ENCODE measurements at regions not wholly inside any gene's neighbourhood (a gene's known extent, or its start where the extent isn't known, plus 50 kb on each side); places are given as distances from the start of the nearest gene placed in this dataset.

GRCh38 chr22:48178536-48178935, 1416.1 kb downstream of the TBC1D22A start:
- Histone ChIP-seq H3K79me2 (ENCODE audit: low read length) (no peaks in the 10 kb centered on the region), H3K27me3 (ENCODE audit: low read length) (no peaks in the 10 kb centered on the region; the same call in 1 of the 2 replicates), H3K4me1 (ENCODE audit: low read length) (peaks cover 39% of the 10 kb centered on the region), H3K4me3 (ENCODE audit: low read length) (no peak overlapping the region), H3K36me3 (ENCODE audit: insufficient read depth, low read length) (no peaks in the 10 kb centered on the region), H3K27ac (ENCODE audit: low read length) (no peak overlapping the region), H3K9ac (ENCODE audit: low read length) (no peak overlapping the region), H3K9me2 (replicated peaks; ENCODE audit: insufficient read depth, low read length) (no peaks in the 10 kb centered on the region), H3K4me2 (ENCODE audit: low read depth, low read length, poor library complexity, severe bottlenecking) (no peak overlapping the region), H2AFZ (ENCODE audit: low read length) (no peak overlapping the region), H3K9me3 (ENCODE audit: low read length) (no peaks in the 10 kb centered on the region), H4K20me1 (ENCODE audit: insufficient read depth, low read depth, low read length) (no peaks in the 10 kb centered on the region)
- no peak for DNase-seq

DNA sequence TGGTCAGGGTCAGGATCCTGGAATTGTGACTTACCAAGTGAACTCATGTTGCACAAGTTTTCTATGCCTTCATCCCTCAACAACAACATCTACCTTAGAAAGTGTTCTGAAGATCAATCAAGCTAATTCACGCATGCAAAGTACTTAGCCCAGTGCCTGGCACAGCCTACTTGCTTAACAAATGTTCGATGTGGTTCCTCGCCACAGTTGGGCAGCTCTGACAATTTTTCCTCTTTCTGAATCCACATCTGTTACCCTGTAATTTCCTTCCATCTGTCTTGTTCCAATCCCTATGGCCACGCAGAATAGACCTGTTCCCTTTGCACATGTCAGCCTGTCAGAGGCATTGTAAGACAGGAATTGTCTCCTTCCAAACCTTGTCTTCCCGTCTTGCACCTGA, 1415.2 kb downstream of the TBC1D22A start:
- Histone ChIP-seq H3K79me2 (ENCODE audit: low read length) (no peaks in the 10 kb centered on the region), H3K4me3 (ENCODE audit: low read length) (no peak overlapping the region), H3K36me3 (ENCODE audit: insufficient read depth, low read length) (no peaks in the 10 kb centered on the region), H4K20me1 (ENCODE audit: insufficient read depth, low read depth, low read length) (no peaks in the 10 kb centered on the region), H2AFZ (ENCODE audit: low read length) (no peak overlapping the region), H3K9me3 (ENCODE audit: low read length) (no peaks in the 10 kb centered on the region), H3K9me2 (replicated peaks; ENCODE audit: insufficient read depth, low read length) (no peaks in the 10 kb centered on the region), H3K4me1 (ENCODE audit: low read length) (peaks cover 48% of the 10 kb centered on the region), H3K27ac (ENCODE audit: low read length) (no peak overlapping the region), H3K27me3 (ENCODE audit: low read length) (no peaks in the 10 kb centered on the region; the same call in 1 of the 2 replicates), H3K9ac (ENCODE audit: low read length) (no peak overlapping the region), H3K4me2 (ENCODE audit: low read depth, low read length, poor library complexity, severe bottlenecking) (peak overlapping the region; percentile 36)
- DNase-seq: peak; percentile 58

- Histone ChIP-seq H3K9me2 (replicated peaks; ENCODE audit: insufficient read depth, low read length) (no peaks in the 10 kb centered on the region), H3K9ac (ENCODE audit: low read length) (no peak overlapping the region), H3K27me3 (ENCODE audit: low read length) (no peaks in the 10 kb centered on the region; the same call in 1 of the 2 replicates), H3K36me3 (ENCODE audit: insufficient read depth, low read length) (no peaks in the 10 kb centered on the region), H3K9me3 (ENCODE audit: low read length) (no peaks in the 10 kb centered on the region), H3K27ac (ENCODE audit: low read length) (no peak overlapping the region), H2AFZ (ENCODE audit: low read length) (no peak overlapping the region), H3K4me1 (ENCODE audit: low read length) (peaks cover 65% of the 10 kb centered on the region), H3K79me2 (ENCODE audit: low read length) (no peaks in the 10 kb centered on the region), H3K4me3 (ENCODE audit: low read length) (no peak overlapping the region), H4K20me1 (ENCODE audit: insufficient read depth, low read depth, low read length) (no peaks in the 10 kb centered on the region), H3K4me2 (ENCODE audit: low read depth, low read length, poor library complexity, severe bottlenecking) (no peak overlapping the region)
- no peak for DNase-seq
These were observed 1413.3 kb downstream of the TBC1D22A start for GRCh38 chr22:48175721-48176120.

- H3K9me3 ChIP-seq (ENCODE audit: low read length): no peaks in the 10 kb centered on the region
- no peak overlapping the region for H2AFZ ChIP-seq (ENCODE audit: low read length)
- peaks cover 60% of the 10 kb centered on the region for H3K4me1 ChIP-seq (ENCODE audit: low read length)
- H3K36me3 ChIP-seq (ENCODE audit: insufficient read depth, low read length): no peaks in the 10 kb centered on the region
- DNase-seq: peak; percentile 86
- H3K27me3 ChIP-seq (ENCODE audit: low read length): no peaks in the 10 kb centered on the region; the same call in 1 of the 2 replicates
- no peaks in the 10 kb centered on the region for H4K20me1 ChIP-seq (ENCODE audit: insufficient read depth, low read depth, low read length)
- H3K4me3 ChIP-seq (ENCODE audit: low read length): peak overlapping the region; percentile 51
- H3K4me2 ChIP-seq (ENCODE audit: low read depth, low read length, poor library complexity, severe bottlenecking): peak overlapping the region; percentile 71
- peak overlapping the region; percentile 72 for H3K27ac ChIP-seq (ENCODE audit: low read length)
- peak overlapping the region; percentile 46 for H3K9ac ChIP-seq (ENCODE audit: low read length)
- H3K9me2 ChIP-seq (replicated peaks; ENCODE audit: insufficient read depth, low read length): no peaks in the 10 kb centered on the region
- no peaks in the 10 kb centered on the region for H3K79me2 ChIP-seq (ENCODE audit: low read length)
These were observed 1411.3 kb downstream of the TBC1D22A start for GRCh38 chr22:48173773-48174160.

DNA sequence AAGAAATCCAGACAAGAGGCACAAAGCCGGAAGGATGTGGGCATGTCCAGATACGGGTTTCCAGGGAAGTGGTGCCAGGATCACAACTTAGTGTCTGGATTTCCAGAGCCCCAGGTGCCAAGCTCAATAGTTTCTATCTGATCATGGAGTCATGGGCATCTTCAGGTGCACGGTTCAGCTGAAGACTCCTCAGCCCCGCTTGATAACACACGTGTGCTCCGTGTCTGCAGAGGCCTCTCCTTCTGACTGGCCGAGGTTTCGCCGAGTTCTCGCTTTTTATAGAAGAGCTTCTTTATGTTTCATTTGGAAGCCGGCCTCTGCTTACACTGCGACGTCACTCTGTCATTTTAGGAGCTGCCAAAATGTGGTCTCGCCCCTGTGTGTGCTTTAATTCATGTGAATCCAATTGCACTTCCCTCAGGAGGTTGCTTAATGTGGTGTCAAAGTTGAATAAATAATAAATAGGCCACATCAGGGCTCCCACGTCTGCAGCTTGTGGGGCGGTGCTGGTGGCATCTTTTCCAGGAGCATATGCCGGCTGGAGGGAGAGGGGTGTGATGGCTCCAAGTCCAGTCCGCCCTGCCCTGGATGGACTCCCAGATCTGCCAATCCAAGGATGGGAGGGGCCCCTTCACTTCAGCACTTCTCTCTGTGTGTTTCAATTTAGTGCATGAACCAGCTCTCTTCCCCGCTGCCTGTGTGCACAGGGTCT, 1410.8 kb downstream of the TBC1D22A start:
- H3K4me2 ChIP-seq (ENCODE audit: low read depth, low read length, poor library complexity, severe bottlenecking): peak overlapping the region; percentile 71
- no peaks in the 10 kb centered on the region for H4K20me1 ChIP-seq (ENCODE audit: insufficient read depth, low read depth, low read length)
- H3K4me1 ChIP-seq (ENCODE audit: low read length): peaks cover 58% of the 10 kb centered on the region
- peak overlapping the region; percentile 46 for H3K9ac ChIP-seq (ENCODE audit: low read length)
- peak overlapping the region; percentile 72 for H3K27ac ChIP-seq (ENCODE audit: low read length)
- H3K27me3 ChIP-seq (ENCODE audit: low read length): no peaks in the 10 kb centered on the region; the same call in 1 of the 2 replicates
- H3K79me2 ChIP-seq (ENCODE audit: low read length): no peaks in the 10 kb centered on the region
- no peaks in the 10 kb centered on the region for H3K9me3 ChIP-seq (ENCODE audit: low read length)
- H3K9me2 ChIP-seq (replicated peaks; ENCODE audit: insufficient read depth, low read length): no peaks in the 10 kb centered on the region
- H3K36me3 ChIP-seq (ENCODE audit: insufficient read depth, low read length): no peaks in the 10 kb centered on the region
- peak overlapping the region; percentile 51 for H3K4me3 ChIP-seq (ENCODE audit: low read length)
- no peak for DNase-seq
- no peak overlapping the region for H2AFZ ChIP-seq (ENCODE audit: low read length)

DNA sequence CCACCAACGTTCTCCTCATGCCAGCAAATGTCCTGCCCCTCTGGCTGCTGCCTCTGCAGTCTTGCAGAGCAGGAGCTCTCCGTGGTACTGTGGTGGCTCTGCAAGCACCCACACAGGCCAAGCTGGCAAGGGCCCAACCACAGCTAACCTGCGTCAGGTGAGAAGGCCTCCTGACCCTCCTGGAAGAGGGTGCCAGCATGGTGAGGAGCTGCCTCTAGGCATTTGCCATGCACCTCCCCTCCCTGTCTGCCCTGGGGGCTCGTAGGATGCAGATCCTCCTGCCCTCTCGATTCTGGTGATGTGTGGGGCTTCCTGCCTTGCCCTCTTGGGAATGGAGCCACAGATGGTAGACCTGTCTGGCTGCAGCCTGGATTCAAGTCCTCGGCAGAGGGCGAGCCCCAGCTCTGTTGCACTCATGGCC, 1408.8 kb downstream of the TBC1D22A start:
- no peak overlapping the region for H2AFZ ChIP-seq (ENCODE audit: low read length)
- no peaks in the 10 kb centered on the region for H3K9me3 ChIP-seq (ENCODE audit: low read length)
- DNase-seq: peak; percentile 70
- H3K79me2 ChIP-seq (ENCODE audit: low read length): no peaks in the 10 kb centered on the region
- no peak overlapping the region for H3K9ac ChIP-seq (ENCODE audit: low read length)
- H3K27me3 ChIP-seq (ENCODE audit: low read length): no peaks in the 10 kb centered on the region; the same call in 1 of the 2 replicates
- H3K4me2 ChIP-seq (ENCODE audit: low read depth, low read length, poor library complexity, severe bottlenecking): no peak overlapping the region
- H4K20me1 ChIP-seq (ENCODE audit: insufficient read depth, low read depth, low read length): no peaks in the 10 kb centered on the region
- peaks cover 42% of the 10 kb centered on the region for H3K4me1 ChIP-seq (ENCODE audit: low read length)
- no peak overlapping the region for H3K27ac ChIP-seq (ENCODE audit: low read length)
- H3K9me2 ChIP-seq (replicated peaks; ENCODE audit: insufficient read depth, low read length): no peaks in the 10 kb centered on the region
- H3K4me3 ChIP-seq (ENCODE audit: low read length): no peak overlapping the region
- H3K36me3 ChIP-seq (ENCODE audit: insufficient read depth, low read length): no peaks in the 10 kb centered on the region

GRCh38 chr22:48169227-48169626, 1406.8 kb downstream of the TBC1D22A start:
- Histone ChIP-seq H4K20me1 (ENCODE audit: insufficient read depth, low read depth, low read length) (no peaks in the 10 kb centered on the region), H3K27me3 (ENCODE audit: low read length) (no peaks in the 10 kb centered on the region), H3K4me3 (ENCODE audit: low read length) (no peak overlapping the region), H2AFZ (ENCODE audit: low read length) (no peak overlapping the region), H3K9me2 (replicated peaks; ENCODE audit: insufficient read depth, low read length) (no peaks in the 10 kb centered on the region), H3K9me3 (ENCODE audit: low read length) (no peaks in the 10 kb centered on the region), H3K4me2 (ENCODE audit: low read depth, low read length, poor library complexity, severe bottlenecking) (no peak overlapping the region), H3K79me2 (ENCODE audit: low read length) (no peaks in the 10 kb centered on the region), H3K9ac (ENCODE audit: low read length) (no peak overlapping the region), H3K27ac (ENCODE audit: low read length) (no peak overlapping the region), H3K4me1 (ENCODE audit: low read length) (peaks cover 34% of the 10 kb centered on the region), H3K36me3 (ENCODE audit: insufficient read depth, low read length) (no peaks in the 10 kb centered on the region)
- DNase-seq: no peak

GRCh38 chr22:48167238-48167637, 1404.8 kb downstream of the TBC1D22A start:
- Histone ChIP-seq H2AFZ (ENCODE audit: low read length) (no peak overlapping the region), H3K4me2 (ENCODE audit: low read depth, low read length, poor library complexity, severe bottlenecking) (no peak overlapping the region), H3K27ac (ENCODE audit: low read length) (no peak overlapping the region), H3K9ac (ENCODE audit: low read length) (no peak overlapping the region), H3K79me2 (ENCODE audit: low read length) (no peaks in the 10 kb centered on the region), H3K36me3 (ENCODE audit: insufficient read depth, low read length) (no peaks in the 10 kb centered on the region), H3K9me2 (replicated peaks; ENCODE audit: insufficient read depth, low read length) (no peaks in the 10 kb centered on the region), H4K20me1 (ENCODE audit: insufficient read depth, low read depth, low read length) (no peaks in the 10 kb centered on the region), H3K27me3 (ENCODE audit: low read length) (no peaks in the 10 kb centered on the region), H3K4me3 (ENCODE audit: low read length) (no peak overlapping the region), H3K4me1 (ENCODE audit: low read length) (peaks cover 14% of the 10 kb centered on the region), H3K9me3 (ENCODE audit: low read length) (no peaks in the 10 kb centered on the region)
- peak; percentile 68 for DNase-seq

Measured in Karpas-422 (cell line).